GM23338 (cell line): ENCODE measurements at regions not wholly inside any gene's neighbourhood (a gene's known extent, or its start where the extent isn't known, plus 50 kb on each side); places are given as distances from the start of the nearest gene placed in this dataset.

ENCODE experiments used
- CTCF ChIP-seq, 2 experiments: fragments of 200-600 bp in 1 of 2; sonication (generic) in 1 of 2; conservative IDR thresholded peaks; 2 replicates each; pipeline versions ENCODE4 v1.5.1 to v1.6.1; 2016 to 2017; ENCODE audit warnings: antibody characterized with exemption in 2 of 2, low read depth in 2 of 2, mild to moderate bottlenecking in 2 of 2, moderate library complexity in 1 of 2
- JUNB ChIP-seq: IDR thresholded peaks from one replicate; pipeline ENCODE4 v1.6.1; 2016; ENCODE audit warnings: antibody characterized with exemption; ENCODE audit not compliant: unreplicated experiment
- NANOG ChIP-seq: IDR thresholded peaks from 2 replicates; pipeline ENCODE4 v1.6.1; 2016; ENCODE audit warnings: antibody characterized with exemption, borderline replicate concordance
- REST ChIP-seq: IDR thresholded peaks from one replicate; pipeline ENCODE4 v1.6.1; 2018; ENCODE audit warnings: antibody characterized with exemption; ENCODE audit not compliant: unreplicated experiment
- STAT1 ChIP-seq: IDR thresholded peaks from one replicate; pipeline ENCODE4 v1.6.1; 2016; ENCODE audit warnings: antibody characterized with exemption; ENCODE audit not compliant: unreplicated experiment
- ZNF114 ChIP-seq: fragments of 250-450 bp; sonication (Bioruptor Pico); IDR thresholded peaks from 2 replicates; pipeline ENCODE4 v1.5.0; 2020; ENCODE audit warnings: mild to moderate bottlenecking, moderate library complexity
- ZNF331 ChIP-seq: fragments of 250-450 bp; sonication (Bioruptor Pico); IDR thresholded peaks from 2 replicates; pipeline ENCODE4 v1.5.0; 2020; ENCODE audit warnings: low read depth, mild to moderate bottlenecking, moderate library complexity
- ZNF462 ChIP-seq: fragments of 250-450 bp; sonication (Bioruptor Pico); IDR thresholded peaks from 2 replicates; pipeline ENCODE4 v1.5.0; 2020; ENCODE audit warnings: mild to moderate bottlenecking, moderate library complexity

GRCh38 chrX:45804276-45804675 lies 603.6 kb upstream of the DIPK2B start (continued):
- TF ChIP-seq ZNF462 = no peak
- no peak for TF ChIP-seq STAT1
- no peak for TF ChIP-seq JUNB
- no peak for TF ChIP-seq ZNF331 (CRISPR knock-in tag)
- TF ChIP-seq ZNF114 (CRISPR knock-in tag) = no peak
- TF ChIP-seq REST = no peak
- no peak for TF ChIP-seq CTCF (conservative IDR thresholded peaks at IDR 0.05; ENCODE audit: low read depth in 2 of 2)
- no peak for TF ChIP-seq NANOG
